AG08396 (cell line): ENCODE measurements at regions not wholly inside any gene's neighbourhood (a gene's known extent, or its start where the extent isn't known, plus 50 kb on each side); places are given as distances from the start of the nearest gene placed in this dataset.
A peak's percentile ranks its signal among the peaks of the same experiment; 100 is the strongest.

Experiments
- DNase-seq: peaks from one replicate; pipeline ENCODE4 v3.0.0; 2012; ENCODE audit warnings: low spot score, mixed read lengths

DNA sequence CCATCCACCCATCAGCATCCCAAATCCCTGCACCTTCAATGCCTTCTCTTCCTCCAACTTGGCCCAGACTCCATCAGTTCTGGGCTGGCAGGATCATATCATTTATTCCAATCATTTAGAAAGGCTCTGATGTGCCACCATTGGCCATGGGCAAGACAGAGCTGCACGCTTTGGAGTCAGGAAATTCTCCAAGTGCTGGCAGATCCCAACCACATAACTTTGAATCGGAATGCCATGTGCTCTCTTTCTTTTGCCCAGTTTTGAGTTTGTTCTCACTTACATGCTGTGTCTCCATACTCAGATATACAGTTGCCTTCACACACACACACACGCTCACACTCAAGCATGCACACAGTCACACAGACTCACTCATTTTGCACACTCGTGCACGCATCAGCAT, 85.7 kb upstream of the GHITM start:
- no peak for DNase-seq

- no peak for DNase-seq
Observed at GRCh38 chr10:84054743-84055142, 84.6 kb upstream of the GHITM start.

GRCh38 chr10:84059526-84059925, 79.8 kb upstream of the GHITM start:
- no peak for DNase-seq

GRCh38 chr10:84063440-84063839, 75.9 kb upstream of the GHITM start:
- DNase-seq: no peak

DNA sequence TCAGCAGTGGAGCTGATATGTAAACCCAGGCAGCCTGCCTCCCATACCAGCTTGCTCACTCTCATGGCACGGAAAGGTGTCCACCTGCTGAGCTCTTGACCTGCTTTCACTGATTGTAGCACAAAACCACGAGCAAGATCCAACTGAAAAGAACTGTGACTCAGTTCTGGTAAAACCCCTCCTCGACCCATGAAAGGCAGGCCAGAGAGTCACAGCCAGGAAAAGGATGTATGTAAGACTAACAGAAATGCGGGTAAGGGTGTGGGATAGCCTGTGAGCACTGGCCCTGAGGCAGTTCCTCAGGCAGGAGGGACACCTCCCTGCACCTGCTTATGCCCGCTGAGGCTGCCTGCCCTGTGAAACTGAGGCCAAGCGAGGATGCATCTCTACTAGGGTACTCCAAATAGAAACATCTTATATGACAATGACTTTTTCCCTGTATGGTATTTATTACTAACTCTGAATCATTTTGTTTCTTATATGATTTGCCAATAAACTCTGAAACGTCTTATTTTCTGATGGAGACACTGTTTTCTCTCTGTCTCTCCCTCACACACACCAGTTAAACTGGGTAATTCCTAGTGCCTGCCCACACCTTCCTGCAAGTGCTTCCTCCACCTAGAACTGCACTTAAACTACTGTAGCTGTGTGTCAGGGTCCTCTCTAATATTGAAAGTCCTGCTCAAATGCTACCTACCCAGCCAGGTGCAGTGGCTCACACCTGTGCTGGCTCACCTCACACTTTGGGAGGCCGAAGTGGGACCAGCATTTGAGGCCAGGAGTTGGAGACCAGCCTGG, 73.3 kb upstream of the GHITM start:
- no peak for DNase-seq

GRCh38 chr10:84074521-84074920, 64.8 kb upstream of the GHITM start:
- DNase-seq: no peak

DNA sequence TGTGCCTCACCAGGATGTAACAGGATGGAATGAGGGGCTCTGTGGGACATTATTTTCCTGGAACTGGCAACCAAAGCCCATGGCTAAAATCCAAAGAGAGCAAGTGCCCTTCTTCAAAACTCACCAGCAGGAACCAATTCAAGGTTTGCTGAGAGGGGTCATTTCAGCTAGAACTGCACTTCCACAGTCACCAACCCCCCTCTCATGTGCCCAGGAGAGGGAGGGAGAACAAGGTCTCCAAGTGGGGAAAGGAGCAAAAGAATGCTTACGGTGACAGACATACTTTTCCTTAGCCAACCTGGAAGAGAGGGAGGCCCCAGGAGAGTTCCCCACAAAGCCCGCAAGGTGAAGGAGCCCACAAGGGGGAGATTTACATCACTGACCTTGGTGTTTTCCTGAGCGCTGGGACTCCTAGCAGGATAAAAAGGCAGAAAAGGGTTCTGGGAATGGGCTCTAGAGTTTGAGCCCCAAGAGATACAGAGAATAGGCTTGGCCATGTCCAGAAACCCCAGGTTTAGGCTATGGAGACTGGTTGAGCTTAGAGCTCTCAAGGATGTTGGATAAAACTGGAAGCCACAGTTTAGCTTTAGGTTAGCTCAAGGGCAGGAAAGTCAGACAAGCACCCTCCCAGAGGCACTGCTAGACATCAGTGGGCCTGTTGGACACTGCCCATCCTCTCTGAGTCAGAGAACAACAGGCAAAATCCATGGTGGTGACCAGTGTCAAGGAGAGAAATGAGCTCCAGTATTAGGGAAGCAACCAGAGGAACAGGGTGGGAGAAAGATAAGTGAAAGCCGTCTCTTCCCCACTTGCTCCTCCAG, 63.9 kb upstream of the GHITM start:
- DNase-seq: no peak

GRCh38 chr10:84076047-84076388, 63.3 kb upstream of the GHITM start:
- peak; percentile 54 for DNase-seq

- DNase-seq: peak; percentile 24
Observed at GRCh38 chr10:84076540-84077195, 62.6 kb upstream of the GHITM start.

GRCh38 chr10:84077768-84078167, 61.5 kb upstream of the GHITM start:
- DNase-seq: no peak

GRCh38 chr10:84078771-84079170, 60.5 kb upstream of the GHITM start:
- no peak for DNase-seq

- no peak for DNase-seq
Observed at GRCh38 chr10:84084342-84084741, 55.0 kb upstream of the GHITM start.

DNA sequence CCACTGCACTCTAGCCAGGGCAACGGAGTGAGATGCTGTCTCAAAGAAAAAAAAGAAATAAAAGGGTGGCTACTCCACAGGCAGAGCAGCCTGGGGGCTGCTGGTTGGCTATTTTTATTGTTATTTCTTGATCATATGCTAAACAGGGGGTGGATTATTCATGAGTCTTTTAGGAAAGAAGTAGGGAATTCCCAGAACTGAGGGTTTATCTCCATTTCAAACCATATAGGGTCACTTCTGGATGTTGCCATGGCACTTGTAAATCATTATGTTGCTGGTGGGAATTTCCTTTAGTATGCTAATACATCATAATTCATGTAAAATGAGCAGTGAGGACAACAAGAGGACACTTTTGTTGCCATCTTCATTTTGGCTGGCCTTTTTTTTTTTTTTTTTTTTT, 52.1 kb upstream of the GHITM start:
- no peak for DNase-seq

- no peak for DNase-seq
Observed at GRCh38 chr10:84088626-84089025, 50.7 kb upstream of the GHITM start.

DNA sequence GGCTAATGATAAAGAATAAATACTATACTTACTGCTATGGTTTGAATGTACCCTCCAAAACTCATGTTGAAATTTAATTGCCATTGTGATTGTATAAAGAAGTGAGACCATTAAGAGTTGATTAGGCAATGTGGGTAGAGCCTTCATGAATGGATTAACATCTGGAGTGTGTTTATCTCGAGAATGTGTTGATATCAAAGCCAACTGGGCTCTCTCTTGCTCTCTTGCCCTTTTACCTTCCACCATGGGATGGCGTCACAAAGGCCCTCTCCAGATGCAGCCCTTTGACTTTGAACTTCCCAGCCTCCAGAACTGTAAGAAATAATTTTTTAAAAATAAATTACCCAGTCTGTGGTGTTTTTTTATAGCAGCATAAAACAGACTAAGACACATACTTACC, 50.1 kb upstream of the GHITM start:
- DNase-seq: no peak
